ENCODE measurements at regions not wholly inside any gene's neighbourhood (a gene's known extent, or its start where the extent isn't known, plus 50 kb on each side); places are given as distances from the start of the nearest gene placed in this dataset.

DNA sequence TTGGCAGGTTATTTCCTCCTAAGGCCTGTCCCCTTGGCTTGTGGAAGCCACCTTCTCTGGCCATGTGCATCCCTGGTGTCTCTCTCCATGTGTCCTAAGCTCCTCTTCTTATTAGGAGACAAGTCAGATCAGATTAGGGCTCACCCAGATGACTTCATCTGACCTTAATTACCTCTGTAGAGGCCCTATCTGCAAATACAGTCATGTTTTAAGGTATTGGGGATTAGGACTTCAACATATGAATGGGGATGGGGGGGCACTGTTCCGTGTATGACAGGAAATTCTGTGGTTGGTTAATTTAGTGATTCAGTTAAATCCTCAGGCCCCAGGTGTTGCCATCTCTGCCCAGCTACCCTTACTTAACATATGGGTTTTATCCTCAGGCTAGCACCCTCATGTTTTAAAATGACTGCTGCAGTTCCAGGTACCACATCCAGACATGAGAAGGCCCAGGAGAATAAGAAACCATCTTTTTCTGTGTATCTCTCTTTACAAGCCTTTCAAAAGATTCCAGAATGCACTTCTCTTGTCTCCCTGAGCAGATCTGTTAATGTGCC, 51.9 kb upstream of the RAI14 start:
- DNase-seq, result no peak

DNA sequence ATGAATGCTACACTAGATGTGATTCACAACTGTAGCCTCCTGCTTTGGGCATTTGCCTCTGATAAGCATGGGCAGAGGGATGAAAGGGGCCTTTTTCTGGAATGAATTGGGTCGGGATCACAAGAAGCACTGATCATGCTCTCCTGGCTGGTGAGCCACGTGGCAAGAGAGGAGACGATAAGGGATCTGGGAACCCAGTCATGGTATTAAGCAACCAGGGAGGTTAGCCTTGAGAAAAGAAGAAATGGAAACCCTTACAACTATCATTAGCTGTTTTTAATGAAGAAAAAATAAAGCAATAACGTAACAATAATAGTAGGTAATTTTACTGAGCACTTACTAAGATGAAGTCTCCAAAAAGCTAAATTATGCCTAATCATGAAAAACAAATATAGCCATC, 50.0 kb upstream of the RAI14 start:
- DNase-seq, result no peak

All from NCI-H2029 treated with DMSO at 0.1 percent for 48 hours (cell line).